ENCODE measurements at regions not wholly inside any gene's neighbourhood (a gene's known extent, or its start where the extent isn't known, plus 50 kb on each side); places are given as distances from the start of the nearest gene placed in this dataset.

GRCh38 chr9:14391620-14392019, 77.7 kb upstream of the NFIB start:
- peak; percentile 5 for DNase-seq

DNA sequence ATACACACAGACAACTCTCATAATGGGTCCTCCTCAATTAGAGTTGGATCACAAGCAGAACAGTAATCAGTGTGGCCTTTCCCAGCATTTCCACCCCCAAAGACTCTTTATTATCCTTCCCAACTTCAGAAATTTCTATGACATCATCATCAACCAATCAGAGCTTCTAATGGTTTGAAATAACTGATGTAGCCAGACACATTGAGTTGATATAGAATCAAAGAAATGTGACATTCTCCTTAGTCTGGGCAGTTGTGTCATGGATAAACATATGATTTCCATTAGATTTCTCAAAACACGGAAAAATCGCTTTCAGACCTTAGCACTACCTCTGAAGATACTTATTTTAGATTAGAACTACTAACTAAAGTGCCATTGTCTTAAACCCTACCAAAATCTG, 75.7 kb upstream of the NFIB start:
- DNase-seq = no peak

- DNase-seq = no peak
These were observed 75.2 kb upstream of the NFIB start for GRCh38 chr9:14389146-14389545.

DNA sequence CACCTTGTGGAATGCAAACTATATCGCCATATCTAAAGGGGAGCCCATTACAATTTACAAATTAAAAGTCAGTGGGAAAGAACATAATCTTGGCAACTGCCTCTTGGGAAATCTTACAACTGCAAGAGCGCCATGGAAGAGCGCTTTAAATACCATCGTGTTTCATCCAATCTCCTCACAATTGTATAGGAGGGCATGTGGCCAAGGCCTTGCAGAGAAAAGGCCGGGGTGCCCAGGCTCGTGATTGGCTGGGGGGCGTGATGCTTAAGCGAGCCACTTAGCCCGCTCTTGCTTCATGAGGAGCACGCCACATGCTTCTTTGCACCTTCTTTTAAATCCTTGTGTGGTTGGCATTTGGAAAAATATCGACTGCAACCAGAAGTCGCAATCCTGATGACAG, 69.8 kb upstream of the NFIB start:
- DNase-seq = no peak

- no peak for DNase-seq
These were observed 69.4 kb upstream of the NFIB start for GRCh38 chr9:14383294-14383693.

- DNase-seq = no peak
These were observed 66.3 kb upstream of the NFIB start for GRCh38 chr9:14380061-14380836.

GRCh38 chr9:14379280-14379679, 65.3 kb upstream of the NFIB start:
- DNase-seq = no peak

GRCh38 chr9:14373706-14374105, 59.8 kb upstream of the NFIB start:
- DNase-seq = no peak

GRCh38 chr9:14373336-14373666, 59.4 kb upstream of the NFIB start:
- no peak for DNase-seq

DNA sequence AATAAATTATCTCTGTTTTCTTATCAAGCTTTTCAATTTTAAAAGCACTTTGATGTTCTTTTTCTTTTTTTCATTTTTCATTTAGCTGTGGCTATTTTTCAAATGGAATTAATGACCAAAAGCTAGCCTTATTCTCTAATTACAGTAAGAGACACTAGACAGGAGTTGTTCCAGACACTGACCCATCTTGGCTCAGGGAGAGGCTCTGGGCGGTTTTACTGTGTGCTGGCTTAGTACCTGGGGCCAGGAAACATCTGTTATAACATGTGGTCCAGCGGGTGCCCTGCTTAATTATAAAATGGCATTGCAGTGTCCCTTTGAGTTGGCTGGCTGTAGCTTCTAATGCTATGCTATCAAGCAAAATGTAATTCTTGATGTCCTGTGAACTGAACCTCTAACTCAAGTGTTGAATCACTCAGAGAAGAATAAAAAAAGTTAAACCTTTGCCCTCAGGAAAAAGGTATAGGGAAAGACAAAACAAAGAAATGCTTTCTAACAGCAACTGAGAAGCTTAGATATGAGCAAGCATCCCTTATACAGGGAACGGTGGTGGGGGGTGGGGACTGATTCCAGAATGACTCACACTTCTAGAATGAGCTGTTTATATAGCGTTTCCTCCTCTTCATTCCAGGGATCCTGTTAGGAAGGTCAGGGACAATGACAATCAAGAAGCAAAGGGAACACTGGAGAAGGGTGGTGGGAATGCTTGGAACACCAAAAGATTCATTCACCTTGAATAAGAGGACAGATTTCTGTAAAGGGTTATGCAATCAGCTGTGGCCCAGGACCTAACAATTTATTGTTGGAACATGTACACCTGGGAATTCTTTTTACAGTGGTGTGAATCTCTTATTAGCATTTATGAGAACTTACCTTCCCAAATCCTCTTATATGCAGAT, 58.7 kb upstream of the NFIB start:
- peak; percentile 77 for DNase-seq

DNA sequence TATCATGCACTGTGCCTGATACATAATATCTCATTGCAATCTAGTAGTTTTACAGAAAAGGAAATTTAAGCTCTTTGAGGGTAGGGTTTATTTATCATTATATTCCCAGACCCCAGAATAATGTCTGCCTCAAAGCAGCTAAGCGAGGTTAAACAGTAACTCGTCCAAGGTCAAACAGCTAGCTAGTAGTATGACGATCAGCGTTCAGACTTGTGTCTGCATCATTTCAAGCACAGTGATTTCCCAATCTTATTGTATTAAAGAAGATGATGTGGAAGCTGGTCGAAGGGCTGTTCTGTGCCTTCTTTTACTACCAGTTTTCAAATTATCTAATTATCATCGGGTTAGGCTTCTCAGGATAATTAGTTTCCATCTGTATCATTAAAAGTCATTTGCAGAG, 55.1 kb upstream of the NFIB start:
- DNase-seq = no peak

DNA sequence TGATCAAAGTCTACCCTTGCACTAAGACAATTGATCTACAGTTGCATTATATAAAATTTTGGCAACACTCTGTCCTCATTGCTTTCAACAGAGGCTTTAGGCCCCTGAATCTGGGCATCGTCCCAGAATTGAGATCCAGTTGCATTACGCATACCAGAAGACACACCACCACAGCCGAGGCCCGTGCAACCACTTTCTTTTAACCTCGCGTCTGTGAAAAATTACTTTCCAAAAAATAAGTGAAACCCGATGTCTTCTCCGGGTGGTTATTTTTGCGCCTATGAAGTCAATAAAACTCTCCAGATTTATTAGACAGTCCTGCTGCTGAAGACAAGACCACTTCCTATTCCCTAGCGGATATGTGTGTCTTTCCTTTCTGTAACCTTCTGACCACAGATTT, 52.1 kb upstream of the NFIB start:
- DNase-seq = no peak

DNA sequence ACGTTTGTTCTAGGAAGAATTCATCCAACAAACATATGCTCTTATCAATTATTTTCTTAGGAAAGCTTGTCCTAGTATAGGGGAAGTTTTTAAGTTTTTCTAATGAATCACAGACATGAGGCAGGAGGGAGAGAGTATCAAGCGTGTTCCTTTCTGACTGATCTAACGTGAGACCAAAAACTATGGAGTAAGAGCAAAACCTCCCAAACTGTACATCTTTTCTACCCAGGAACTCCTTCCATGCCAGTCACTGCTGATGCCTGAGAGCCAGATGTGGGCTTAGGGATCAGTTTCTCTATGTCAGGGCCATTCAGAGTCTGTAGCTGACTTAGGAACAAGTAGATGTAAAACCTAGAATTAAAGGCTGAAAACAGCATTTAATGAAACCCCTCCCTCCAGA, 51.7 kb upstream of the NFIB start:
- DNase-seq = no peak
